ENCODE measurements at regions not wholly inside any gene's neighbourhood (a gene's known extent, or its start where the extent isn't known, plus 50 kb on each side); places are given as distances from the start of the nearest gene placed in this dataset.

GRCh38 chr18:78778651-78779050 is 201.0 kb upstream of the SALL3 start:
- Histone ChIP-seq H3K4me1 (ENCODE audit: insufficient read depth, low read length, poor library complexity, severe bottlenecking) (no peaks in the 10 kb centered on the region), H3K27me3 (replicated peaks; ENCODE audit: insufficient read depth, low read depth, low read length, poor library complexity) (no peaks in the 10 kb centered on the region), H3K4me3 (ENCODE audit: low read depth, low read length, poor library complexity, severe bottlenecking) (no peak overlapping the region), H3K36me3 (ENCODE audit: insufficient read depth, low read length, poor library complexity, severe bottlenecking) (no peaks in the 10 kb centered on the region), H3K27ac (ENCODE audit: low read depth, low read length, poor library complexity, severe bottlenecking) (no peak overlapping the region), H3K9me3 (ENCODE audit: low read depth, low read length, poor library complexity, severe bottlenecking) (no peaks in the 10 kb centered on the region)
- CTCF ChIA-PET, result no interaction called here
- no peak for DNase-seq (ENCODE audit: low spot score)
- TF ChIP-seq CTCF (conservative IDR thresholded peaks at IDR 0.05; ENCODE audit: low read depth, low read length) (no peak), EZH2 (IDR thresholded peaks at IDR 0.05; ENCODE audit: borderline replicate concordance, low read depth, low read length, poor library complexity, severe bottlenecking) (no peak)
- POLR2A ChIA-PET (ENCODE audit: low non-redundant PET), result no interaction called here
- intact Hi-C loops (cut with micrococcal nuclease; ENCODE audit: unreplicated experiment), result no loop called here
- BruUV-seq (replicated peaks), result no TSS peak

- intact Hi-C loops (cut with micrococcal nuclease; ENCODE audit: unreplicated experiment), result no loop called here
- CTCF ChIA-PET, result no interaction called here
- DNase-seq (ENCODE audit: low spot score), result no peak
- Histone ChIP-seq H3K9me3 (ENCODE audit: low read depth, low read length, poor library complexity, severe bottlenecking) (no peaks in the 10 kb centered on the region), H3K4me3 (ENCODE audit: low read depth, low read length, poor library complexity, severe bottlenecking) (no peak overlapping the region), H3K27me3 (replicated peaks; ENCODE audit: insufficient read depth, low read depth, low read length, poor library complexity) (no peaks in the 10 kb centered on the region), H3K36me3 (ENCODE audit: insufficient read depth, low read length, poor library complexity, severe bottlenecking) (no peaks in the 10 kb centered on the region), H3K4me1 (ENCODE audit: insufficient read depth, low read length, poor library complexity, severe bottlenecking) (no peaks in the 10 kb centered on the region), H3K27ac (ENCODE audit: low read depth, low read length, poor library complexity, severe bottlenecking) (no peak overlapping the region)
- no peak for TF ChIP-seq CTCF (conservative IDR thresholded peaks at IDR 0.05; ENCODE audit: low read depth, low read length)
- TF ChIP-seq EZH2 (IDR thresholded peaks at IDR 0.05; ENCODE audit: borderline replicate concordance, low read depth, low read length, poor library complexity, severe bottlenecking), result no peak
- POLR2A ChIA-PET (ENCODE audit: low non-redundant PET), result no interaction called here
- no TSS peak for BruUV-seq (replicated peaks)
Observed at GRCh38 chr18:78779996-78780718, 199.5 kb upstream of the SALL3 start.

GRCh38 chr18:78780719-78781600 is 198.7 kb upstream of the SALL3 start:
- CTCF ChIA-PET, result no interaction called here
- H3K36me3 ChIP-seq (ENCODE audit: insufficient read depth, low read length, poor library complexity, severe bottlenecking), result no peaks in the 10 kb centered on the region
- H3K9me3 ChIP-seq (ENCODE audit: low read depth, low read length, poor library complexity, severe bottlenecking), result no peaks in the 10 kb centered on the region
- H3K27me3 ChIP-seq (replicated peaks; ENCODE audit: insufficient read depth, low read depth, low read length, poor library complexity), result no peaks in the 10 kb centered on the region
- no peak overlapping the region for H3K27ac ChIP-seq (ENCODE audit: low read depth, low read length, poor library complexity, severe bottlenecking)
- no peak for DNase-seq (ENCODE audit: low spot score)
- H3K4me1 ChIP-seq (ENCODE audit: insufficient read depth, low read length, poor library complexity, severe bottlenecking), result no peaks in the 10 kb centered on the region
- H3K4me3 ChIP-seq (ENCODE audit: low read depth, low read length, poor library complexity, severe bottlenecking), result no peak overlapping the region
- no TSS peak for BruUV-seq (replicated peaks)
- TF ChIP-seq EZH2 (IDR thresholded peaks at IDR 0.05; ENCODE audit: borderline replicate concordance, low read depth, low read length, poor library complexity, severe bottlenecking) (no peak), CTCF (conservative IDR thresholded peaks at IDR 0.05; ENCODE audit: low read depth, low read length) (no peak)
- intact Hi-C loops (cut with micrococcal nuclease; ENCODE audit: unreplicated experiment), result no loop called here
- POLR2A ChIA-PET (ENCODE audit: low non-redundant PET), result no interaction called here
